ENCODE measurements at regions not wholly inside any gene's neighbourhood (a gene's known extent, or its start where the extent isn't known, plus 50 kb on each side); places are given as distances from the start of the nearest gene placed in this dataset.

DNA sequence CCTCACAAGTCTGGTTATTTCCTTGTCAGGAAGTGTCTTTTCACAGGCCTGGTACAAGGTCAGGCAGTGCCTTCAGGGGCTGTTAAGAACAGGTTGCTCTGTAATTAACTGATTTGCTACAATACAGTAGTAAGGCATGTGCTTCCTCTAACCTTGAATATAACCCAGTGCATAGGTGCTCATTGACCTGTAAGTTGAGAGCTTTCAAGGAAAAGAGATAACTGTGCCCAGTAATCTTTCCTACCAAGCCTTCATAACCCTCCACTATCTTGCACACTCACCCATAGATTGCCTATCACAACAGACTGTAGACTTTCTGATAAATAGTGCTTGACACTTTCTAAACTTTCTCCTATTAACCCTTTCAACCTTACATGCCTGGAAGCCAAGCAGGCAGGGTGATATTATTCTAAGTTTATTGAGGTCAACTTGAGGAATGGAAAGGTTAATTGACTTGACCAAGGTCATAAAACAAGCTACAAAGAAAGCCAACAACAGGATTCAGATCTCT lies 148.1 kb downstream of the PPARGC1A start:
- ATAC-seq (no peak), DNase-seq (ENCODE audit: low spot score) (no peak)
- intact Hi-C loops (cut with DNase I): no loop called here

DNA sequence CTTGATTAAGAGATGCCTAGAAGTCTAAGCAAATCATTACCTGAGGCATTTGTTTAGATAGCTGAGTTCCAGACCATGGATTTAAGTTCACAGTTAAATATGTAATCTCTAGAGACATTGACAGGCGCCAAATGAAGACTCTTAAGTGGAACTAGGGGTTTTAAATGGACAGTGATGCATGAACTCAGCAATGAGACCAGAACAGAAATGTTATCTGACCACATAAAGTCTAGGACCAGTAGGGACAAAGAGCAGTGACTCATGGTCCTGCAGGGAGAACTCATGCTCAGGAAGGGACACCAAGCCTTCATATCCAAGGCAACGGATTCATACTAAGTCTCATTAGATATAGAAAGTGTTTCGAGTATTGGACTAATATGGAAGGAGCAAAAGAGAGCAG lies 152.3 kb downstream of the PPARGC1A start:
- DNase-seq (ENCODE audit: low spot score): no peak
- intact Hi-C loops (cut with DNase I): no loop called here
- no peak for ATAC-seq

DNA sequence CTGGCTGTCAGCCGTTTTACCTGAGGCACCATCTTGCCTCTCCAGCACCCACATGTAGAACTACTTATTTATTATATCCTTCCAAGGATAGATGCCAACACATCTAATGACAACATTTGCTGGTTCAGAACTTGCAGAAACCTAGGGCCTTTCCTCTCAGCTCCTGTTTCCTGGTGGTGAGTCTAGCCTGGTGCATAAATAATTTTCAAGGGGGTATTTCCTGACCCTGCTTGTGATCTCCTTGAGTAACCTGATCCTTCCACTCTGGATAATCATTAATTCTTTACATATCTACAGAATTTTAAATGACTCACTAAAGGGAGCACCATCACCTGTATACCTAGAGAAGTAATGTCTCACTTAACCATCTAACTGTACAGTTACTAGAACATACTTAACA lies 153.4 kb downstream of the PPARGC1A start:
- intact Hi-C loops (cut with DNase I): no loop called here
- ATAC-seq (no peak), DNase-seq (ENCODE audit: low spot score) (no peak)

DNA sequence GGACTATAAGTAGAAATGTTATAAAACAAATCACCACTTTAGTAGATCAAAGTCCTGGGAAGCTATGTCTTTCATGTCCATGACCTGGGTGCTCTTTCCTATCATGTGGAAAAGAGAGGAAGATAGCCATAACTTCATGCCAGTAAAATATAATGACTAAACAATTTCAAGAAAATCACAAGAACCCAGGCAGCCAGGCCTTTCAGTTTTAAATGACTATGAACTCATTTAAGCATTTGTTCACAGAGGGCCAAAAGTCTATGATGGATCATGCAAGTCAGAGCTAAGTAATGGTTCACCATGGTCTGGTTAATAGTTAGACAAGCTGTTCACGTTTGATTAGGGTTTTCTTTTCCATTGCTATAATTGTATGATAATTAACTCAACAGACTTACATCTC lies 155.8 kb downstream of the PPARGC1A start:
- ATAC-seq (no peak), DNase-seq (ENCODE audit: low spot score) (no peak)
- intact Hi-C loops (cut with DNase I): no loop called here

DNA sequence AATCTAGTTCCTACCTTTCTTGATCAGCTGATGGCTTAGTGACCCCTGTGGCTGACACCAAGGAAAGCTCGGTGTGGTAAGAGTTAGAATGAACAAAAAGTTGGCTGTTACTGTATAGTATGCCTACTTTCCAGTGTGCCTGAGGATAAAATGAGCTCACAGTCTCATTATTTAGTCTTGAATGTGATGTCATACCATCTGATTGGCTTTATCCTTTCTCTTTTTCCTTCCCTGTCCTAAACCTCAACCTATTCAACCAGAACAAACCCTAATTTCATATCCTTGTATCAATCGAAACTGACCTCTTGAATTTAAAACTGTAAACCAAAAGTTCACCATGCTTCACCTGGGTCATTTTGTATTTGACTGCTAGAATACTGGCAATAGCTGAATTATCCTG lies 156.4 kb downstream of the PPARGC1A start:
- no peak for DNase-seq (ENCODE audit: low spot score)
- ATAC-seq: no peak
- intact Hi-C loops (cut with DNase I): no loop called here

DNA sequence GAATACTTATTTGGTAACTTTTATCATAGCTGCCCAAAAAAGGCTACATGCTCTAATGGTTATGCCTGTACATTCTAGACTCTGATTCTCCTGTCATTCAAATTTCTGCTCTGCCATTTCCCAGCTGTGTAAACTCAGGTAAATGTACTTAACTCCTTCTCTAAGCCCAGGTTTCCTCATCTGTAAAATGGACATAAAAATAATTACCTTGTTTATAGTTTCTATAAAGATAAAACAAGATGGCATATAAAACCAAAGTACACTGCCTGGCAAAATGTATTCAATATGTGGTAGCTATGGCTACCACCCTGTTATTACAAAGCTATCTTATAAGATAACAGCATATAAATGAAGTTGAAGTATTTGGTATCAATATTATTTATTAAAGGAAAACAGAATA lies 158.8 kb downstream of the PPARGC1A start:
- DNase-seq (ENCODE audit: low spot score): no peak
- intact Hi-C loops (cut with DNase I): no loop called here
- no peak for ATAC-seq

DNA sequence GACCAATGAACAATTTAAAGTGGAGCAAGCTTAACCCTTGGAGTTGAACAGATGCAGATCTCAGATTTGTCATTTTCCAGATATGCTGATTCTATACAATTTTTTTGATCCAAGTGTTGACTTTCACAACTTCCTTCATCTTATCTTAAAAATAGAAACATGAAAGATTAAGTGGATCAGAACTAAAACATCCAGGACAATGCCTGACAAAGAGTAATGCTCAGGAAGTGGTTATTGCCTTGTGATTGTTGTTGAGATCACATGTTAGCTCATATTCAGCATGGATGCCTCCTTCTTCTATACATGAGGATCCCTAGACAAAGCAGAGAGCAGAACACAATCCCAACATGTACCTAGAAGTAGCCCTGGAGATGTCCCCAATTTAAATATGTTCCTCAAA lies 160.9 kb downstream of the PPARGC1A start:
- intact Hi-C loops (cut with DNase I): no loop called here
- ATAC-seq (no peak), DNase-seq (ENCODE audit: low spot score) (no peak)

DNA sequence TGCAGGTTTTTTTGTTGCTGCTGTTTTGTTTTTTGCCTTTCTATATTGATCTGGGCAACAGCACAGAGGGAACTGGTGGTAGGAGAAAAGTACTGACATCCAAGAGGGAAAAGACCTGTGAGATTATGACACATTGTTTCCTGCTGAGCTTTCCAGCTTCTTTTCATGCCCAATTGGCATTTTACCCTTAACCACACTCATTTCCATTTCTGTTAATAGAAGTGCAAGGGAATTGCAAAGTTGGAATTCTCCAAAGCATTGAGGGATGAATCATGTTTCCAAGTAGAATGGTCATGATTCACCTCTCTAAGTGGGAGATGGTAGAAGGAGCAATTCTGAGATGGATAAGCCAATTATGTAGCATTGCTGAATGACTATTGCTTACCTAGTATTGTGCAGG lies 161.5 kb downstream of the PPARGC1A start:
- DNase-seq (ENCODE audit: low spot score) (no peak), ATAC-seq (peak; percentile 62)
- intact Hi-C loops (cut with DNase I): no loop called here

DNA sequence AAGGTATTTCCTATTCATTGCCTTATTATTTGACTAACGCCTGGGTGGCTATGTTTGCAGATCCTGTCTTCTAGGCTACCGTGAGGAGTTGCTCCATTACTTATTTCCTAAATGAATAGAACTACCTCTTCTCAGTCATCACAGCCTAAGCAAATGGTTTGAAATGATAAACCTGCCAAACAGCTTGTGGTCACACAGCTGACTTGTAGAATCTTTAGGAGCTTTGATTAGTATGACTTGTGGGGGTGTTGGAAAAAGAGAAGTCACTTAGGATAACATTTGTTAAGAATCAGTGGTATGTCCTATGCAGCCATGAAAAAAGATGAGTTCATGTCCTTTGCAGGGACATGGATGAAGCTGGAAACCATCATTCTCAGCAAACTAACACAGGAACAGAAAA lies 169.3 kb downstream of the PPARGC1A start:
- ATAC-seq (no peak), DNase-seq (ENCODE audit: low spot score) (no peak)
- intact Hi-C loops (cut with DNase I): no loop called here

DNA sequence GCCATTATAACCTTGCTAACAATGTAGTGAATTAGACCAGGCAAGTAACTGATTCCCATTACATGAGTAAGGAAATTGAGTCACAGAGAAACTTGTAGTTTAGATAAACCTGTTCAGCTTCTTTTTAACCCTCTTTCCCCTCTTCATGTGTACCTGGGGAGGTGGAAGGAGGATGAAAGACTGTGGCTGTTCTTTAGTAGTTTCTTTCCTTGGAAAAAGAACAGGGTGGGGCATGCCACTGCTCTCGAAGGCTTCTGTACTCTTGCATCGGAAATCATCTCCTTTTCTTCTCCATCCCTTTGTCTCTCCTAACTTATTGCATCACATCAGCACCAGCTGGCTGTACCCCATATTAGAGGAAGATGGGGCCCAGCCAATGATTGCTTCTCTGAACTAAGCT lies 171.4 kb downstream of the PPARGC1A start:
- no peak for ATAC-seq
- DNase-seq (ENCODE audit: low spot score): no peak
- intact Hi-C loops (cut with DNase I): no loop called here

DNA sequence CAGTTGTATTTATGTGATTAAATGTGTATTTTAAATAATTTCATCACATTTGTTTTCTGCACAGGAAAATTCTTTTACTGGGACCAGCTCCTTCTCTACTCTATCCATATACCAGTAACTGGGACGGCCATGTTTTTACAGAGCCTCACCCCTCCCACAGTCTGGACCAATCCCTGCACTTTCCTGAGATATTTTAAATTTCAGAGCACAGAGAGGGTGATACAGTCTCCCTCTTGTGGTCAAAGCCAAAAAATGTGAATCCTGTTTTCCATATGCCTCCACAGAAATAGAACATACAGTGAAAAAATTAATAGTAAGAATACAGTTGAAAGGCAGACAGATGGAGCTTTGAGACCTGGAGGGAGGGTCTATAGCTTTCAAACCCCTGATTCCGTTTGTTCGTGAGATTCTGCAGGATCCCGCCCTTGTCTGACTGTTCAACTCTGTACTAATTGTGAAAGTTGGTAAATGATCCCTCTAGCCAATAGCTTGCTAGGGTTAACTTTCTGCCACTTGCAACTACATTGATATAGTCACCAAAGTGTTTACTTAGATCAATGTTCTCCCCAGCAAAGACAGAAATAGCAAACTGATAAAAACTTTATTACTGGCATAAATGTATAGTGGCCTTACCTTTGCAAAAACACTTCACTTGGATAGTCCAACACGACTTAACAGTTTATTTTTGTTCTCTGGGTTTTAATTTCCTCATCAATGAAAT lies 172.2 kb downstream of the PPARGC1A start:
- intact Hi-C loops (cut with DNase I): no loop called here
- DNase-seq (ENCODE audit: low spot score): no peak
- ATAC-seq: no peak

DNA sequence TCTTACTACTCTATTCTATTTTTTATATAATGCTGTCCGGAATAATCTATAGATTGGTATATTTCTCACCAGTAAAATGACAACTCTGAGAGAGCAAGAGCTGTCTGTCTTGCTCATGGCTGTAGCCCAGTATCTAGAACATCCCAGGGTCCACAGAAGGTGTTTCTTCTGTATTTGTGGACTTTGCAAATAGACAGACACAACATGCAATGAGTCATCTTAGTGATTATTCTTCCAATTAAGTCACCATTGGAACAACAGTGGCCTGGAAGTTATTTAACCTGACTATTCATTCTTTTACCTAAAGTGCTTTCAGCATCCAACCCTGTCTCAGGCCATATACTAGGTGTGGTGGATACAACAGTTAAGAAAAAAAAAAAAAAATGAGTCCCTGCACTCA lies 179.5 kb downstream of the PPARGC1A start:
- ATAC-seq: no peak
- DNase-seq (ENCODE audit: low spot score): no peak
- intact Hi-C loops (cut with DNase I): no loop called here

DNA sequence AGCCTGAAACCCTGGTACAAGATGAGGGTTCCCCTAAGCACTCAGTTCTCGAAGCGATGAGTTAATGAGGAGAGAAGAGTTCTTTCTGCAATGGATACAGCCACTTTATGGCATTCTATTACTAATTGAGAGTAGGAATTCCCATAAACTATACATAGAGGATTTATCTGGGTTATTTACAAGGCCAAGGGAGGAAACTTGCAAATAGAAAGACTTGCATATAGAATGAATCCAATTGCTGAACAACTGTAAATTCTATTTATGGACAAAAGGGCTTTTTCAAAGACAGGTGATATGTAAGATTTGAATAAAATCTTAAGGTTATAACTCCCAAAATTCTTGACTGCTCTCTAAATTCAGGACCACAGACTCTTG lies 182.2 kb downstream of the PPARGC1A start:
- intact Hi-C loops (cut with DNase I): no loop called here
- DNase-seq (ENCODE audit: low spot score) (no peak), ATAC-seq (no peak)

DNA sequence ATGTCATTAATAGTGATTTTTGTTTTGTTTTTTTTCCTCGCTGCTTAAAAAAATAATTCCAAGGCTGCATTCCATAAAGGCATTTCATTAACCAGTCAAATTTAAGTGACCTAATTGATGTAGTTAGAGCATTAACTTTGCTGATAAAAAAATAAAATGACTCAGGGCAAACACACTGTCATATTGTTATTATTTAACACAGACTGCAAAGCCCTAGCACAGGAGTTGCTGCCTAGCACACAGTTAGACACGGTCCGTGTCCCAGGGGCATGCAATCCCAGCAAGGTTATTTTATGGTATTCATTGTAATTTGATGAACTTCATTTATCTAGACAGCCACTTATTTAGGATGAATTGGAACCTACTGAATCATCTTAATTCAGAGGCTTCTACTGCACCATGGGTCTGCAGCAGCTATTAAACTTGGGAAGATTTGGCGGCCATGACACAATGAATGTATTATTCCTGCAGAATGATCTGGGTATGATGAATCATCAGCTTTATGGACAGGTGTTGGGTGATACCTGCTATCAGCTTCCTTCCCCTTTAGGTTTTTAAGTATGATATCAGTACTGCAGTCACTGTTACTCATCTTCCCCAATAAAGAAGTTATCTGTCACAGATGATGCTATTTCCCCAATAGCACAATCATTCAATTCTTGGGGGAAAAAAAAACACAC lies 182.7 kb downstream of the PPARGC1A start:
- ATAC-seq (no peak), DNase-seq (ENCODE audit: low spot score) (no peak)
- intact Hi-C loops (cut with DNase I): no loop called here

DNA sequence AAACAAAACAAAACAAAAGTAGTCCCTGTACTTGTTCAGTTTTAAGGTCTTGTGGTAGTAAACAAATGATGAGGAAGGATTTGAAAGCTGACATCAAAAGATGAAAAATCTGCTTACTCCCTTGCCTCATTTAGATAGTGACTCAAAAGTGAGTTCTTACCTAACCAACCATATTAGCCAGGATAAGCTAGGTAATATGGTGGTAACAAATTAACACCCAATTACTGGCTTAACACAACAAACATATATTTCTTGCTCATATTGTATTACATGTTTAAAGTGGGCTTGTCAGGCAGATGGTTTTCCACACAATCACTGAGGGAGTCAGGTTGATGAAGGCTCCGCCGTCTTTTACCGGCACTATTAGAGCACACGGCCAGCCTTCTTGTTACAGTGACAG lies 189.7 kb downstream of the PPARGC1A start:
- no peak for ATAC-seq
- intact Hi-C loops (cut with DNase I): no loop called here
- DNase-seq (ENCODE audit: low spot score): no peak

DNA sequence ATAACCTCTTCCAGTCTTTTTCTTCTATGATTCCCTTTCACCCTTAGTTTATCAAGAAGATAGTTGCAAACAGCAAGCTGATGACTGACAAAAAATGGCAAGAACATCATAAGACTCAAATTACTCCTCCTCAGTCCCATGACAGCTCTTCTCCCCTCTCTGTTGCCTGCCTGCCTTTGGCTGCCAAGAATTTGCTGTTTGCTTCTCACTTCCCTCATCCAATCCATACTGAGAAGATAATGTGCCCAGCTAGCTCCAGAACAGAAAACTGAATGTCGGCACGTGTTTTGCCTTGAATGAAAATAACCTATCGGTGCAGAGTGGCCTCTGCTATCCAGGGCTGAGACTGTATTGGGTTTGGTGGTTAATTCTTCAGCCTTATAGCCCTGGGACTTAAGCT lies 192.1 kb downstream of the PPARGC1A start:
- DNase-seq (ENCODE audit: low spot score): no peak
- no peak for ATAC-seq
- intact Hi-C loops (cut with DNase I): no loop called here

DNA sequence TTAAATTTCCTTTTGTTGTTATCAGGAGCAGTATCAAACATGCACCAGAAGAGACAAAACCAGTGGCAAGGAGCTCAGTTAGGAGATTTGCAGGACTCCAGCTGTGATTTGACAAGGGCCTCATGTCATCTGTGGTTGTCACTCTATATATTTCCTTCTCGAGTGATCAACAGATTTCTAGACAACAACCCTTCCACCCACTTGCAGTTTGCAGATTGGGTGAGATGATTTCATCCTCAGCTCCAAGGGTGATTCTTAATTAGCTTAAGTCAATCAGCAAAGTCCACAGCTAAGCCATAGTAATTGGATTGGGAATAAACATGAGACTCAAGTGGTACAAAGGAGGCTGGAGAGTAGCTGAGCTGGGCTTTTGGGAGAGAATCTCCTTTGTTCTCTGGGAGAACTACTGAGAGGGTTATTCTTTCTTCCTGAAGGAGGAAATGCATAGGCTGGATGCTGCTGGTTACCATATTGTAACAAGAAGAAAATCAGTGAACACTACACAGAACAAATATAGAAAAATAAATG lies 192.8 kb downstream of the PPARGC1A start:
- intact Hi-C loops (cut with DNase I): no loop called here
- no peak for DNase-seq (ENCODE audit: low spot score)
- ATAC-seq: no peak

DNA sequence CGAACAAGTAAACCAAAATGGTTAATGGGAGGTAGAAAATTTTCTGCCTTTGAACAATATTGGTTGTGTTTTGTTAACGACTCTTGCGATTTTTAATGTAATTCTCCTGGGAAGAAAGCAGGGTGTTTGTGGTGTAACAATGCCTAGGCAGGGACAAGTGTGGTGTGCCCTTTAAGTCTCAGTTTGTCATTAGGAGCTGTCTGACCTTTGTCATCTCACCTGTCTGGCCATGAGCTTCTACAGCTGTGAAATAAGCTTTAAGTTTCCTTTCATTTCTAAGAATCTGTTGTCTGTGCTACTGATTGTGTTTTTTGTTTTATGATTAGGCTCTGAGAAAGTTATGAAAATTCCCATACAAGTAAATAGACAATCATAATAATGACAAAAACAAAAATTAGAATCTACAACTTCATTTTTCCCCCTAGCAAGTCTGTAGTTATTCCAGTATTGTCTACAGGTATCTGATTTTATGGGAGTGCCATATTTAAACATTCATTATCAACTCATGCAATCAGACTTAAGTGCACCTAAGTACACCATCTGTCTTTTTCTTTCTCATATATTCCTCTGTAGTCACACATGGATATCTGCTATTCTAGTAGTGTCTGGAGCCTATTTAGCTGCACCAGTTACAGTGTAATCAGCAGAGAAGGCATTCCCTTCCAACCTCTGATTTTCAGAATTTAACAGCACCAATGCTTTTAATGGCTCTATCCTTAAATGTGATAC lies 203.5 kb downstream of the PPARGC1A start:
- intact Hi-C loops (cut with DNase I): loop anchor here (10.0 kb wide), 1 partner anchor 1592 kb away; no protein-coding TSS in a partner anchor
- ATAC-seq (no peak), DNase-seq (ENCODE audit: low spot score) (no peak)

DNA sequence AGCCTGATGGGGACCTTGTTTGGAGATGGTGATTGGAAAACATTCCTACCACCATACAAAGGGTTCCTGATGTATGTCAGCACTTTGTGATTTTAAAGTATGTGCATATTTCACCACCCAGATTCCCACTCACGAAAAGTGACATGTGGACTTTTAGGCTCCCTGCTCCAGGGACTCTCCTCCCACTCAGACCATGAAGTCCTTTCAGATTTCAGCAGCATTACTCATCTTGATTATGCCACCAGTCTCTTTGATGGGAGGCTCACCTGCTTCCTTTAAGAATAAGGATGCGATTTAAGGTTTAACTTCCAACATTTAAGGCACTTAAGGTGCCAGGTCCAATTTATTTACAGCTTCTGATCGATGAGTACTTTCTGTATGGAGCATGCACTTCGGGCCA lies 204.4 kb downstream of the PPARGC1A start:
- DNase-seq (ENCODE audit: low spot score): no peak
- no peak for ATAC-seq
- intact Hi-C loops (cut with DNase I): loop anchor here (10.0 kb wide), 1 partner anchor 1591 kb away; no protein-coding TSS in a partner anchor

Measured in sciatic nerve (tissue), 2 donors.